Cardiac fibroblast (primary cell): ENCODE measurements at regions not wholly inside any gene's neighbourhood (a gene's known extent, or its start where the extent isn't known, plus 50 kb on each side); places are given as distances from the start of the nearest gene placed in this dataset.
A peak's percentile ranks its signal among the peaks of the same experiment; 100 is the strongest.

Experiments
- DNase-seq, 2 donors: peaks; one replicate each; pipeline versions ENCODE4 v3.0.0 to v3.0.0-alpha.2; 2010; ENCODE audit warnings: low read depth in 2 of 2
- H3K4me3 ChIP-seq, 2 donors: replicated peaks in 1 of 2; 1 replicate in 1 of 2; 2 replicates in 1 of 2; pipeline ENCODE4 v1.5.1; 2011; ENCODE audit warnings: low read depth in 2 of 2, low read length in 2 of 2, mild to moderate bottlenecking in 2 of 2, moderate library complexity in 1 of 2
- CTCF ChIP-seq: IDR thresholded peaks from one replicate; pipeline ENCODE4 v1.5.1; 2011; ENCODE audit warnings: low read depth, mild to moderate bottlenecking, low read length, inconsistent platforms

- DNase-seq, result peak in 1 of 2 donors; percentile 51
- no peak for TF ChIP-seq CTCF
- no peak overlapping the region for H3K4me3 ChIP-seq
Observed at GRCh38 chr1:14339288-14339687, 259.2 kb upstream of the KAZN start.

- H3K4me3 ChIP-seq, result no peak overlapping the region
- DNase-seq, result peak; percentile 36 to 83
- TF ChIP-seq CTCF, result no peak
Observed at GRCh38 chr1:14340002-14340785, 258.3 kb upstream of the KAZN start.

- TF ChIP-seq CTCF, result no peak
- DNase-seq, result no peak
- H3K4me3 ChIP-seq, result no peak overlapping the region
Observed at GRCh38 chr1:14341147-14341546, 257.3 kb upstream of the KAZN start.

- TF ChIP-seq CTCF, result no peak
- peak; percentile 2 to 6 for DNase-seq
- no peak overlapping the region for H3K4me3 ChIP-seq
Observed at GRCh38 chr1:14345946-14346550, 252.4 kb upstream of the KAZN start.

GRCh38 chr1:14347186-14347585 lies 251.3 kb upstream of the KAZN start:
- no peak for DNase-seq
- H3K4me3 ChIP-seq, result no peak overlapping the region
- TF ChIP-seq CTCF, result no peak

GRCh38 chr1:14347776-14348175 lies 250.7 kb upstream of the KAZN start:
- H3K4me3 ChIP-seq, result no peak overlapping the region
- DNase-seq, result no peak
- TF ChIP-seq CTCF, result no peak
